ENCODE measurements at regions not wholly inside any gene's neighbourhood (a gene's known extent, or its start where the extent isn't known, plus 50 kb on each side); places are given as distances from the start of the nearest gene placed in this dataset.

DNA sequence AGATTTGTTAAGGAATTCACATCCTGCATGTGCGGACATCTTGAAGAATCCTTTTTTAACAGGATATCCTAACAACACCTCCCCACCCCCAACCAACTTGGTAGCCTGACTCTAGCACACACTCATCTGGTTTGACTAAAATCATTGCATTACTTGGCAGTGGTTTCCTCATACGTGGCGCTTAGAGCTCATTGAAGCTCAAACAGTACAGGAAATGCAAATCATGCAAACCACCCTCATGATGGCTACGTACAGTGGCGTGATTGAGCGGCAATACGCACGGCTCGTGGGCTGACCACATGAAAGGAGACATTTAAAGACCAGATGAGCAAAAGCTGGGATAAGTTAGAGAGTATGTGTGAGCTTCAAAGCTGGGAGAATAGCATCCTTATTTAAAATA lies 336.2 kb downstream of the ZEB2 start:
- TF ChIP-seq CTCF (IDR thresholded peaks at IDR 0.05; ENCODE audit: insufficient read depth, low read length, poor library complexity, severe bottlenecking) (no peak), EZH2phosphoT487 (conservative IDR thresholded peaks at IDR 0.05; ENCODE audit: low read length) (no peak)

Measured in SU-DHL-6 (cell line).